ENCODE measurements at regions not wholly inside any gene's neighbourhood (a gene's known extent, or its start where the extent isn't known, plus 50 kb on each side); places are given as distances from the start of the nearest gene placed in this dataset.

GRCh38 chr2:146532009-146532408, 1312.8 kb upstream of the ACVR2A start:
- TF ChIP-seq, protein P1, sequence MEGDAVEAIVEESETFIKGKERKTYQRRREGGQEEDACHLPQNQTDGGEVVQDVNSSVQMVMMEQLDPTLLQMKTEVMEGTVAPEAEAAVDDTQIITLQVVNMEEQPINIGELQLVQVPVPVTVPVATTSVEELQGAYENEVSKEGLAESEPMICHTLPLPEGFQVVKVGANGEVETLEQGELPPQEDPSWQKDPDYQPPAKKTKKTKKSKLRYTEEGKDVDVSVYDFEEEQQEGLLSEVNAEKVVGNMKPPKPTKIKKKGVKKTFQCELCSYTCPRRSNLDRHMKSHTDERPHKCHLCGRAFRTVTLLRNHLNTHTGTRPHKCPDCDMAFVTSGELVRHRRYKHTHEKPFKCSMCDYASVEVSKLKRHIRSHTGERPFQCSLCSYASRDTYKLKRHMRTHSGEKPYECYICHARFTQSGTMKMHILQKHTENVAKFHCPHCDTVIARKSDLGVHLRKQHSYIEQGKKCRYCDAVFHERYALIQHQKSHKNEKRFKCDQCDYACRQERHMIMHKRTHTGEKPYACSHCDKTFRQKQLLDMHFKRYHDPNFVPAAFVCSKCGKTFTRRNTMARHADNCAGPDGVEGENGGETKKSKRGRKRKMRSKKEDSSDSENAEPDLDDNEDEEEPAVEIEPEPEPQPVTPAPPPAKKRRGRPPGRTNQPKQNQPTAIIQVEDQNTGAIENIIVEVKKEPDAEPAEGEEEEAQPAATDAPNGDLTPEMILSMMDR (IDR thresholded peaks at IDR 0.05), result no peak
- DNase-seq (no peak), ATAC-seq (no peak)
- Histone ChIP-seq H3K4me1 (no peaks in the 10 kb centered on the region), H3K9me3 (no peaks in the 10 kb centered on the region), H3K4me3 (no peak overlapping the region), H3K36me3 (no peaks in the 10 kb centered on the region), H3K27ac (no peak overlapping the region), H3K27me3 (no peaks in the 10 kb centered on the region)
- intact Hi-C loops (cut with DNase I), result no loop called here

GRCh38 chr2:146530886-146531285, 1313.9 kb upstream of the ACVR2A start:
- intact Hi-C loops (cut with DNase I), result no loop called here
- no peak overlapping the region for H3K4me3 ChIP-seq
- no peaks in the 10 kb centered on the region for H3K9me3 ChIP-seq
- no peaks in the 10 kb centered on the region for H3K27me3 ChIP-seq
- TF ChIP-seq, protein P1 (IDR thresholded peaks at IDR 0.05), result no peak
- ATAC-seq (no peak), DNase-seq (no peak)
- no peak overlapping the region for H3K27ac ChIP-seq
- H3K4me1 ChIP-seq, result no peaks in the 10 kb centered on the region
- H3K36me3 ChIP-seq, result no peaks in the 10 kb centered on the region

- H3K4me1 ChIP-seq, result no peaks in the 10 kb centered on the region
- no peak overlapping the region for H3K4me3 ChIP-seq
- ATAC-seq, result no peak
- TF ChIP-seq, protein P1 (IDR thresholded peaks at IDR 0.05), result no peak
- DNase-seq, result no peak
- intact Hi-C loops (cut with DNase I), result no loop called here
- no peaks in the 10 kb centered on the region for H3K27me3 ChIP-seq
- H3K36me3 ChIP-seq, result no peaks in the 10 kb centered on the region
- H3K27ac ChIP-seq, result no peak overlapping the region
- H3K9me3 ChIP-seq, result no peaks in the 10 kb centered on the region
These were observed 1317.7 kb upstream of the ACVR2A start for GRCh38 chr2:146527166-146527565.

GRCh38 chr2:146523196-146523595, 1321.6 kb upstream of the ACVR2A start:
- Histone ChIP-seq H3K4me1 (no peaks in the 10 kb centered on the region), H3K4me3 (no peak overlapping the region), H3K27ac (no peak overlapping the region), H3K27me3 (no peaks in the 10 kb centered on the region), H3K9me3 (no peaks in the 10 kb centered on the region), H3K36me3 (no peaks in the 10 kb centered on the region)
- intact Hi-C loops (cut with DNase I), result no loop called here
- DNase-seq (no peak), ATAC-seq (no peak)
- TF ChIP-seq, protein P1 (IDR thresholded peaks at IDR 0.05), result peak; percentile 25

GRCh38 chr2:146506851-146507250, 1338.0 kb upstream of the ACVR2A start:
- H3K4me3 ChIP-seq, result no peak overlapping the region
- no peaks in the 10 kb centered on the region for H3K4me1 ChIP-seq
- ATAC-seq, result no peak
- intact Hi-C loops (cut with DNase I), result no loop called here
- H3K36me3 ChIP-seq, result no peaks in the 10 kb centered on the region
- no peaks in the 10 kb centered on the region for H3K27me3 ChIP-seq
- no peak for DNase-seq
- TF ChIP-seq, protein P1 (IDR thresholded peaks at IDR 0.05), result no peak
- H3K27ac ChIP-seq, result no peak overlapping the region
- H3K9me3 ChIP-seq, result no peaks in the 10 kb centered on the region

- Histone ChIP-seq H3K36me3 (no peaks in the 10 kb centered on the region), H3K9me3 (no peaks in the 10 kb centered on the region), H3K4me3 (no peak overlapping the region), H3K27me3 (no peaks in the 10 kb centered on the region), H3K27ac (no peak overlapping the region), H3K4me1 (no peaks in the 10 kb centered on the region)
- no peak for DNase-seq
- TF ChIP-seq, protein P1 (IDR thresholded peaks at IDR 0.05), result no peak
- no peak for ATAC-seq
- intact Hi-C loops (cut with DNase I), result no loop called here
These were observed 1341.5 kb upstream of the ACVR2A start for GRCh38 chr2:146503366-146503765.
